Fibroblast of gingiva (primary cell): ENCODE measurements at regions not wholly inside any gene's neighbourhood (a gene's known extent, or its start where the extent isn't known, plus 50 kb on each side); places are given as distances from the start of the nearest gene placed in this dataset.

Experiments used
- DNase-seq: peaks from one replicate; pipeline ENCODE4 v3.0.0-alpha.2; 2011; ENCODE audit warnings: low read depth

DNA sequence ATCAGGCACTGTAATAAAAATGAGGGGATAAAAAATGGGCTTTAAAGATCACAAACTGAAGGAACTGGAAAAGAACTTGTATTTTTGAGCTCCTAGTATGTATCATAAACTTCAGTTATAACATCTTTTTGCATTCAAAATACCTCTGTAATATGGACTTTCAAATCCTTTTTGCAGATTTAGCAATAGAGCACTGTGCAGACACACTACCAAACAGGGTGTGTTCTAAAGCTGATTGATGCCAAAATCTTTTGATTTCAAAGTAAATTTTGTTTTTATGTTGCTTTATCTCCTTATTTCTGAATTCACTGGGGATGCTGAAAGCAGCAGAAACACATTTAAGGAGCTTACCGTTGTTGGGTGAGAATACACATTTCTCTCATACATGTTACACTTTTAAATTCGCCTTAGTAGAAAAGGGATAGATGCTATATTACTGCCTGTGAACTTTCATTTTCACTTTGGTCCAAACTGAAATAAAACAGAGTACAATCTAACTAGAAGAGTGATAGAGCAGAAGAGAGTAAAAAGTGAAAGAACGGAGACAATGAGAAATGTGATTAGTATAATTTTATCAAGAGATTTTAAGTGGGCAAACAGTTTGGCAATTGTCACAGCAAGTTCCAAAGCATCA lies 1126.6 kb downstream of the BRINP3 start:
- no peak for DNase-seq

GRCh38 chr1:189351960-189352359 lies 1125.7 kb downstream of the BRINP3 start:
- no peak for DNase-seq

GRCh38 chr1:189356206-189356605 lies 1121.5 kb downstream of the BRINP3 start:
- no peak for DNase-seq

- no peak for DNase-seq
These were observed 1120.3 kb downstream of the BRINP3 start for GRCh38 chr1:189357317-189357716.

DNA sequence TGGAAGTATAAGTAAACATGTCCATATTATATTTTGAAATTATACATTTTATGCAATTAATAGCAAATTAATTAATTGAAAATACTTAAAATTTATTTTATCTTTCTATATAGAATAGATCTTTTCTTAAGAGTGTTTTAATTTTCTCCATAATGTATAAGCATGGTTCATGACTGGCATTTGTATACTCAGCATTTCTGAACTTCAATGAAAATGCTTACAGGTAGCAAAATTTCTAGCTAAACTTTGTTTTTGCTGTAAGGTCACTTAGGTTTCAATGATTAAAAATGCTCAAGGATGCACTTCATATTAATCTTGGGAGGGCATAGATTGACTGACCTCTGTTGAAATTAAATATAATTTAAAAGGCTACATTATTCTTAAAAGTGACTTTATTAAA lies 1108.1 kb downstream of the BRINP3 start:
- DNase-seq = no peak

DNA sequence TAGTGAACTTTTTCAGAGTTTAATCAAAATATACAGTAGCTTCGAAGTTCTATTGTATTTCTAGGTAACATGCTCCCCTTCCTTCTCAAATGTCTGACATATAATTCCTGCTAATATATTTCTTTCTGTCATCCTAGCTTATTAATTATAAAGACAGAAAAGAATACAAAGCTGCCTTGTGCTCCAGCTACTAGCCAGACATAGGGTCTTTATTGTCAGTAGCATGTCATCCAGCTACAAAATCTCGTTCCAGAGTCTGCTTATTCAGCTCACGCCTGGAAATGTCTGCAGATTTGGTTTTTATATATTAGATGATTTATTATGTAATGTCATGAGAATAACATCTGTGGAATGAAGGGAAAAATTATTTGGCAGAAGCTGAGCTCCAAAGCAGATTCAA lies 1102.8 kb downstream of the BRINP3 start:
- no peak for DNase-seq

DNA sequence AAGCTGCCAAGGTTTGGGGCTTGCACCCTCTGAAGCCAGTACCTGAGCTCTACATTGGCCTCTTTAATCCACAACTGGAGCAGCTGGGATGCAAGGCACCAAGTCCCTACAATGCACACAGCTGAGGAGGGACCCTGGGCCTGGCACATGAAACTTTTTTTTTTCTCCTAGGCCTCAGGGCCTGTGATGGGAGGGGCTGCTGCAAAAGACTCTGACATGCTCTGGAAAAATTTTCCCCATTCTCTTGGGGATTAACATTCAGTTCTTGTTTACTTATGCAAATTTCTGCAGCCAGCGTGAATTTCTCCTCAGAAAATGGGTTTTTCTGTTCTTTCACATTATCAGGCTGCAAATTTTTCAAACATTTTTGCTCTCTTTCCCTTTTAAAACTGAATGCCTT lies 1072.2 kb downstream of the BRINP3 start:
- DNase-seq = no peak

- no peak for DNase-seq
These were observed 1067.9 kb downstream of the BRINP3 start for GRCh38 chr1:189409774-189410173.

DNA sequence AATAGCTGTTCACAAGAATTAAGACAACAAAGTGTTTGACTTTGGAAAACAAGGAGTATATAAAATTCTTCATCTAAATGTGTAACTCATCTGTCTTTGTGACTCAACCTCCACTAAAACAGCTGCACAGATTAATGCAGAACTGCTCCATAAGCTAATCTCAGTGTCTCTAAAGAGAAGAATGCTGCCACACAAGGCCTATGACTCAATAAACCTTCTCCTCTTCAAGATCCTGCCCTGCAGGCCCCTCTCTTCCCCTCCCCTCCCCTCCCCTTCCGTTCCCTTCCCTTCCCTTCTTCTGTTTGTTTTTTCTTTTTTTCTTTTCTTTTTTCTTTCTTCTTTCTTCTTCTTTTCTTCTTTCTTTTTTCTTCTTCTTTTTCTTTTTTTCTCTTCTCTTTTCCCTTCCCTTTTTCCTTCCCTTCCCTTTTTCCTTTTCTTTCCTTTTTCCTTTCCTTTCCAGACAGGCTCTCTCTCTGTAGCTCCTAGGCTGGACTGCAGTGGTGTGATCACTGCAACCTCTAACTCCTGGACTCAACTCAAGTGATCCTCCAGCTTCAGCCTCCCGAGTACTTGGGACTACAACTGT lies 1052.8 kb downstream of the BRINP3 start:
- no peak for DNase-seq

GRCh38 chr1:189429610-189430009 lies 1048.1 kb downstream of the BRINP3 start:
- DNase-seq = no peak

DNA sequence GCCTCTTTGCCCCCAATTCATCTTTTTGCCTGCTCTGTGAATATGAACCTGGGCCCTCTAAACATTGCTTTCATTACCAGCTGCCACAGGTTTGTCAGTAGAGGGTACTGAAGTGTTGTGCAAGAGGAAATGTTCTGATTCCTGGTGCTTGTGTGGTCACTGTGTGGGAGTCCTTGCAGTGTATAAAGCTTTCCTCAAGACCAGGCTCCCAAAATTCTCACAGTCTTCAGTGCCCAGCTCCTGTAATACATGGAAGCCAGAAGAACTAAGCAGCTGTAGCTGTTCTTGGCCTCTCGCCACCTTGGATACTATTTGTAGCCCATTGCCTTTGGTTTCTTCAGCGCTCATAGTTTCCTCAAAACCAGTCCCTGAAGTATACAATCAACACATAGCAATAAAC lies 1046.2 kb downstream of the BRINP3 start:
- peak; percentile 0 for DNase-seq

- DNase-seq = no peak
These were observed 1044.9 kb downstream of the BRINP3 start for GRCh38 chr1:189432753-189433152.

DNA sequence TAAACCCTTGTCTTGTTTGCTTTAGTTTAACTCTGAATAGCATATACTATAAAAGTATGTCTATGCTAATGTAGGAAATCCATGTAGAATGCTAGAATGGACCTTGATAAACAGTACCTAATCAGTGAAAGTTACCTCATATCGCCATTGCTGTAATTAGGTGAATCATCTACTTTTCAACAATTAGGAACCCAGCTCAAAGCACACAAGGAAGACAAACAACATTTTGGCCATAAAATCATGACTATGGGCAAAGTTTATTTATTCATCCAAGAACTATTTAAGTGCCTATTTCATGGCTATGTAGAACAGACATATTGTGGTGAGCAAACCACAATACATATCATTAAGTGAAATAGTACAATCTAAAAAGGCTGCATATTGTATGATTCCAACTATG lies 1043.2 kb downstream of the BRINP3 start:
- no peak for DNase-seq

GRCh38 chr1:189435398-189435797 lies 1042.3 kb downstream of the BRINP3 start:
- DNase-seq = no peak

GRCh38 chr1:189438808-189439207 lies 1038.9 kb downstream of the BRINP3 start:
- DNase-seq = no peak

DNA sequence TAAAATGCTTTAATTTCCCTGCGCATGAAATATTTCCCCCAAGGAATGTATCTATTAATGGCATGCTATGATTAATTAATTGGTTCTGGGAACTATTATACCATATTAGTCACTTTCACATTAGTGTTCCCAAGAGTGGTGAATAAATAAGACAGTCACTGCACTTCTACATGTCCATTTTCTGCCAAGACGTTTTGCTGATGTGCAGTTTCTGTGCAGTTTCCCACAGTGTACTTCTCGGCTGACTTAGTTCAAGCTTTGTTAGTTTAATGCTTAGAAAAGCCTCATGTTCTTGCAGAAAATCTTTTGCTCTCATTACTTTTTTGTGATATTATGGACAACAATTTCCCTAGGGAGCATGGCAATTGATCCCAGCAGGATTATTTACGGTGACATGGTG lies 1014.5 kb downstream of the BRINP3 start:
- DNase-seq = no peak

GRCh38 chr1:189496768-189497167 lies 980.9 kb downstream of the BRINP3 start:
- no peak for DNase-seq

- DNase-seq = no peak
These were observed 977.9 kb downstream of the BRINP3 start for GRCh38 chr1:189499736-189500135.

DNA sequence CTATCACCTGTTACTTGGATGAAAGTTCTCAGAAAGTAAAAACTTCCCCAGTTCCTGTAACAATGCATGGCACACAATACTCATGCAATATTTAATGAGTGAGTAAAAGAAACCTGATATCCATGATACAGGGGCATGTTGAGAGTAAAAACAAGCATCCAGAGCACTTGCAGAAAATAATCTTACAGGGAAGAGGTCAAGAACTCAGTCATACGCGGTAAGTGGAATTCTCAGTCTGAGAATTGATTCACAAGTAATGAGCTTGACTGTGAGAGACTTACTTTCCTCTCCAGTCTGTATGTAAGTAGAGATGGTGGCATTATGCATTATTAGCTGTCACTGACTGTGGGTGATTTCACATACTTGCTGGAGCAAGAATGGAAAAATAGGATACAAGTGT lies 976.9 kb downstream of the BRINP3 start:
- no peak for DNase-seq

GRCh38 chr1:189510827-189511226 lies 966.8 kb downstream of the BRINP3 start:
- no peak for DNase-seq

DNA sequence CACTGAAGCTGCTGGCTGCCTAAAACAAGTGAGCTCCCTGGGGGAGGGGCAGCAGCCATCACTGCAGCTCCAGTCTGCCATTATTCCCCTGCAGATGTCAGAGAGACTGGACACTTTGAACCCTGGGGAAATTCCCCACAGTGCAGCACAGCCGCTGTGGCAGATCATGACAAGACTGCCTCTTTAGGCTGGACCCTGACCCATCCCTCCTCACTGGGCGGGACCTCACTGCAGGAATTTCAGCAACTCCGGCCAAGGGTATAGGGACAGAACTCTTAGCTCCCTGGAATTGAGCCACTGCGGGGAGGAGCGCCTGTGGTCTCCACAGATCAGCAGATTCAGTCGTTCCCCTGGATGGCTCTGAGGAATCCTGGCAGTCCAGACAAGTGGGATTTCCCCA lies 964.6 kb downstream of the BRINP3 start:
- DNase-seq = no peak

GRCh38 chr1:189522441-189522840 lies 955.2 kb downstream of the BRINP3 start:
- no peak for DNase-seq

GRCh38 chr1:189524501-189524900 lies 953.2 kb downstream of the BRINP3 start:
- DNase-seq = no peak

DNA sequence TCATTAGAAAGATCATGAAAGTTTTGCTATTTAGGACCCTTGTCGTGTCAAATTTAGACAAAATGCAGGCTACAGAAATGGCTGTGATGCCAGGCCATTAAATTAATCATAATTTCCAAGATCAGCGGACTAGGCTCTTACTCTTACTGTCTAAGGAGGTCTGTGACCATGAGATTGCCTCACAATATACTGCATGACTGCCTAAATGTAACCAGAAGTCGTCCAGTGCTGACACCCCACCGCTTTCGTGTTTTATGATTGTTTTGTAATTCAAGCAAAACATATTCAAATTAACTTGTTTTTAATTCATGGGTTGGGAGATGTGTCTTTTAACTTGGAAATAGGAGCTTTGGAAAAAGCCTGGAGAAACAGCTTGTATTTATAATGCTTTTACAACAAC lies 947.5 kb downstream of the BRINP3 start:
- no peak for DNase-seq
